Retinal pigment epithelial cell (primary cell): ENCODE measurements at regions not wholly inside any gene's neighbourhood (a gene's known extent, or its start where the extent isn't known, plus 50 kb on each side); places are given as distances from the start of the nearest gene placed in this dataset.

ENCODE experiments used
- DNase-seq: peaks from one replicate; pipeline ENCODE4 v3.0.0-alpha.2; 2010; ENCODE audit warnings: low read depth
- H3K4me3 ChIP-seq: 2 replicates; pipeline ENCODE4 v1.5.1; 2011; ENCODE audit warnings: mild to moderate bottlenecking, low read length, control low read depth, moderate library complexity
- CTCF ChIP-seq: conservative IDR thresholded peaks from 2 replicates; pipeline ENCODE4 v1.5.1; 2011; ENCODE audit warnings: low read depth, low read length, control low read depth, inconsistent platforms

- DNase-seq, result peak; percentile 95
Measured at GRCh38 chr5:29262339-29263123, 1931.0 kb upstream of the CDH6 start.

GRCh38 chr5:29261213-29261612 is 1932.3 kb upstream of the CDH6 start:
- DNase-seq, result no peak
- H3K4me3 ChIP-seq, result no peak overlapping the region
- TF ChIP-seq CTCF, result no peak

More at GRCh38 chr5:29262339-29263123, 1931.0 kb upstream of the CDH6 start:
- H3K4me3 ChIP-seq, result no peak overlapping the region
- TF ChIP-seq CTCF, result no peak

- no peak for DNase-seq
- no peak for TF ChIP-seq CTCF
- no peak overlapping the region for H3K4me3 ChIP-seq
Measured at GRCh38 chr5:29252390-29252789, 1941.1 kb upstream of the CDH6 start.

- no peak overlapping the region for H3K4me3 ChIP-seq
- DNase-seq, result no peak
- TF ChIP-seq CTCF, result no peak
Measured at GRCh38 chr5:29247346-29248028, 1946.0 kb upstream of the CDH6 start.

GRCh38 chr5:29240379-29240778 is 1953.1 kb upstream of the CDH6 start:
- H3K4me3 ChIP-seq, result no peak overlapping the region
- no peak for TF ChIP-seq CTCF
- DNase-seq, result no peak

GRCh38 chr5:29239606-29240005 is 1953.9 kb upstream of the CDH6 start:
- no peak for DNase-seq
- no peak overlapping the region for H3K4me3 ChIP-seq
- no peak for TF ChIP-seq CTCF

GRCh38 chr5:29238115-29238514 is 1955.4 kb upstream of the CDH6 start:
- no peak for DNase-seq

More at GRCh38 chr5:29238115-29238514, 1955.4 kb upstream of the CDH6 start:
- TF ChIP-seq CTCF, result no peak
- H3K4me3 ChIP-seq, result no peak overlapping the region
